Spinal cord (tissue), 9 donors: ENCODE measurements at regions not wholly inside any gene's neighbourhood (a gene's known extent, or its start where the extent isn't known, plus 50 kb on each side); places are given as distances from the start of the nearest gene placed in this dataset.

Experiments
- DNase-seq, 6 donors: peaks; one replicate each; pipeline versions ENCODE4 v3.0.0 to v3.0.0-alpha.2; 2013 to 2015; ENCODE audit warnings: low spot score in 6 of 6, low read depth in 4 of 6
- H3K27ac ChIP-seq: one replicate; pipeline ENCODE4 v1.5.1; 2013; ENCODE audit warnings: low read depth, low read length, control low read depth
- H3K27me3 ChIP-seq: one replicate; pipeline ENCODE4 v1.6.1; 2013; ENCODE audit warnings: low read length; ENCODE audit not compliant: control insufficient read depth, insufficient read depth
- H3K36me3 ChIP-seq: one replicate; pipeline ENCODE4 v1.6.1; 2013; ENCODE audit warnings: low read length; ENCODE audit not compliant: control insufficient read depth, insufficient read depth
- H3K4me1 ChIP-seq: one replicate; pipeline ENCODE4 v1.6.1; 2013; ENCODE audit warnings: low read length; ENCODE audit not compliant: control insufficient read depth, insufficient read depth
- H3K4me3 ChIP-seq: one replicate; pipeline ENCODE4 v1.5.1; 2013; ENCODE audit warnings: low read depth, low read length, control low read depth
- H3K9me3 ChIP-seq: one replicate; pipeline ENCODE4 v1.6.1; 2013; ENCODE audit warnings: low read length; ENCODE audit not compliant: control insufficient read depth, insufficient read depth
- WGBS: methylation state at CpG from one replicate; pipeline ENCODE4 v1.1.5; 2013; ENCODE audit warnings: missing lambda C conversion rate; ENCODE audit not compliant: insufficient coverage; 5-methylcytosine and 5-hydroxymethylcytosine counted together
- donor health status: healthy.

GRCh38 chr18:45512363-45512953 lies 102.8 kb upstream of the SLC14A2 start:
- WGBS = no CpG with 5 or more reads among the region's 5 CpGs

GRCh38 chr18:45517181-45517741 lies 98.0 kb upstream of the SLC14A2 start:
- peak overlapping the region; percentile 34 for H3K27ac ChIP-seq
- peaks cover 8% of the 10 kb centered on the region for H3K4me1 ChIP-seq
- DNase-seq = peak in 1 of 6 donors; percentile 66
- H3K9me3 ChIP-seq = no peaks in the 10 kb centered on the region
- H3K4me3 ChIP-seq = no peak overlapping the region
- 39% methylated on average over 5 of the region's 11 CpGs for WGBS
- no peaks in the 10 kb centered on the region for H3K36me3 ChIP-seq
- H3K27me3 ChIP-seq = no peaks in the 10 kb centered on the region

More at GRCh38 chr18:45512363-45512953, 102.8 kb upstream of the SLC14A2 start:
- H3K4me1 ChIP-seq = peaks cover 7% of the 10 kb centered on the region
- no peak overlapping the region for H3K4me3 ChIP-seq
- H3K27me3 ChIP-seq = no peaks in the 10 kb centered on the region
- H3K36me3 ChIP-seq = no peaks in the 10 kb centered on the region
- DNase-seq = peak in 1 of 6 donors; percentile 62
- H3K9me3 ChIP-seq = no peaks in the 10 kb centered on the region
- H3K27ac ChIP-seq = no peak overlapping the region

GRCh38 chr18:45518311-45519155 lies 96.7 kb upstream of the SLC14A2 start:
- Histone ChIP-seq H3K4me3 (no peak overlapping the region), H3K4me1 (peaks cover 8% of the 10 kb centered on the region), H3K27me3 (no peaks in the 10 kb centered on the region), H3K9me3 (no peaks in the 10 kb centered on the region), H3K27ac (no peak overlapping the region), H3K36me3 (no peaks in the 10 kb centered on the region)
- 100% methylated on average over 1 of the region's 3 CpGs for WGBS
- DNase-seq = peak in 1 of 6 donors; percentile 75

- 97% methylated on average over 5 of the region's 7 CpGs for WGBS
- Histone ChIP-seq H3K27me3 (no peaks in the 10 kb centered on the region), H3K4me3 (no peak overlapping the region), H3K9me3 (no peaks in the 10 kb centered on the region), H3K27ac (no peak overlapping the region), H3K4me1 (peaks cover 8% of the 10 kb centered on the region), H3K36me3 (no peaks in the 10 kb centered on the region)
- no peak for DNase-seq
Observed at GRCh38 chr18:45519411-45520280, 95.6 kb upstream of the SLC14A2 start.

GRCh38 chr18:45521136-45521535 lies 94.1 kb upstream of the SLC14A2 start:
- no peaks in the 10 kb centered on the region for H3K9me3 ChIP-seq
- WGBS = no CpG with 5 or more reads among the region's 1 CpG
- no peaks in the 10 kb centered on the region for H3K36me3 ChIP-seq
- peaks cover 8% of the 10 kb centered on the region for H3K4me1 ChIP-seq
- no peaks in the 10 kb centered on the region for H3K27me3 ChIP-seq
- DNase-seq = peak in 1 of 6 donors; percentile 38
- no peak overlapping the region for H3K4me3 ChIP-seq
- H3K27ac ChIP-seq = no peak overlapping the region

GRCh38 chr18:45521777-45522176 lies 93.5 kb upstream of the SLC14A2 start:
- 68% methylated on average over 3 of the region's 3 CpGs for WGBS
- peaks cover 8% of the 10 kb centered on the region for H3K4me1 ChIP-seq

GRCh38 chr18:45522371-45522770 lies 92.9 kb upstream of the SLC14A2 start:
- no peak overlapping the region for H3K4me3 ChIP-seq
- H3K4me1 ChIP-seq = peaks cover 2% of the 10 kb centered on the region
- H3K27me3 ChIP-seq = no peaks in the 10 kb centered on the region
- 100% methylated on average over 1 of the region's 8 CpGs for whole genome bisulfite sequencing
- no peaks in the 10 kb centered on the region for H3K9me3 ChIP-seq
- H3K36me3 ChIP-seq = no peaks in the 10 kb centered on the region
- H3K27ac ChIP-seq = no peak overlapping the region
- DNase-seq = peak in 1 of 6 donors; percentile 47

More at GRCh38 chr18:45521777-45522176, 93.5 kb upstream of the SLC14A2 start:
- H3K9me3 ChIP-seq = no peaks in the 10 kb centered on the region
- no peaks in the 10 kb centered on the region for H3K36me3 ChIP-seq
- no peaks in the 10 kb centered on the region for H3K27me3 ChIP-seq
- no peak for DNase-seq
- no peak overlapping the region for H3K27ac ChIP-seq
- H3K4me3 ChIP-seq = no peak overlapping the region

- Histone ChIP-seq H3K4me1 (no peaks in the 10 kb centered on the region), H3K9me3 (no peaks in the 10 kb centered on the region), H3K27ac (no peak overlapping the region), H3K27me3 (no peaks in the 10 kb centered on the region), H3K36me3 (no peaks in the 10 kb centered on the region), H3K4me3 (no peak overlapping the region)
- DNase-seq = no peak
Observed at GRCh38 chr18:45525301-45525700, 90.0 kb upstream of the SLC14A2 start.

GRCh38 chr18:45526114-45526841 lies 89.0 kb upstream of the SLC14A2 start:
- WGBS = 68% methylated on average over 2 of the region's 3 CpGs
- DNase-seq = peak in 3 of 6 donors; percentile 26 to 80 (median 68)
- H3K27me3 ChIP-seq = no peaks in the 10 kb centered on the region
- no peaks in the 10 kb centered on the region for H3K4me1 ChIP-seq
- no peak overlapping the region for H3K27ac ChIP-seq
- no peak overlapping the region for H3K4me3 ChIP-seq
- no peaks in the 10 kb centered on the region for H3K9me3 ChIP-seq
- H3K36me3 ChIP-seq = no peaks in the 10 kb centered on the region
